ENCODE measurements at regions not wholly inside any gene's neighbourhood (a gene's known extent, or its start where the extent isn't known, plus 50 kb on each side); places are given as distances from the start of the nearest gene placed in this dataset.

DNA sequence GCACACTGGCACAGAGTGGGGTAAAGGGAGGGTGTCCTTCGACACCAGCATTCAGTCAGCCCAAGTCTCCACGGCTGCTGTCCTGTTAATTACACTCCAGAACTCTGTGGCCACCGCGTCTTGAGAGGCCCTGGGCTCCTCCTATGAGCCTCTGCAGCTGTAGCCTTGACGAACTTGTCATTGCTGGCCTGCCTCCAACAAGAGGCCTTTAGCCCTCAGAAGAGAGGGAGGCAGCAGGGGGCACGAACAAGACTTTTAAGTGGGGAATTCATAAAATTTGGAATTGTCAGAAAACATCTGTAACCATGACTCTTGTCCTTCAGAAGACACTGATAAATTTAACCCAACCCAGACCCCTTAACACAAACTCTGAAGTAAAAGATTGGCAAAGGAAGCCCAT is 241.9 kb downstream of the UQCRFS1 start:
- TF ChIP-seq, protein P1, sequence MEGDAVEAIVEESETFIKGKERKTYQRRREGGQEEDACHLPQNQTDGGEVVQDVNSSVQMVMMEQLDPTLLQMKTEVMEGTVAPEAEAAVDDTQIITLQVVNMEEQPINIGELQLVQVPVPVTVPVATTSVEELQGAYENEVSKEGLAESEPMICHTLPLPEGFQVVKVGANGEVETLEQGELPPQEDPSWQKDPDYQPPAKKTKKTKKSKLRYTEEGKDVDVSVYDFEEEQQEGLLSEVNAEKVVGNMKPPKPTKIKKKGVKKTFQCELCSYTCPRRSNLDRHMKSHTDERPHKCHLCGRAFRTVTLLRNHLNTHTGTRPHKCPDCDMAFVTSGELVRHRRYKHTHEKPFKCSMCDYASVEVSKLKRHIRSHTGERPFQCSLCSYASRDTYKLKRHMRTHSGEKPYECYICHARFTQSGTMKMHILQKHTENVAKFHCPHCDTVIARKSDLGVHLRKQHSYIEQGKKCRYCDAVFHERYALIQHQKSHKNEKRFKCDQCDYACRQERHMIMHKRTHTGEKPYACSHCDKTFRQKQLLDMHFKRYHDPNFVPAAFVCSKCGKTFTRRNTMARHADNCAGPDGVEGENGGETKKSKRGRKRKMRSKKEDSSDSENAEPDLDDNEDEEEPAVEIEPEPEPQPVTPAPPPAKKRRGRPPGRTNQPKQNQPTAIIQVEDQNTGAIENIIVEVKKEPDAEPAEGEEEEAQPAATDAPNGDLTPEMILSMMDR (conservative IDR thresholded peaks at IDR 0.05; ENCODE audit: low read depth, low read length), result no peak
- no peak for TF ChIP-seq EZH2 (IDR thresholded peaks at IDR 0.05; ENCODE audit: borderline replicate concordance, low read depth, low read length, poor library complexity, severe bottlenecking)
